NCI-H1105 treated with DMSO at 0.1 percent for 48 hours (cell line): ENCODE measurements at regions not wholly inside any gene's neighbourhood (a gene's known extent, or its start where the extent isn't known, plus 50 kb on each side); places are given as distances from the start of the nearest gene placed in this dataset.
"Not testable (repeated sequence)": the region's sequence is repeated elsewhere in the genome, so short reads cannot be mapped to it uniquely, and the experiment has no call there.

Experiments used
- DNase-seq: peaks from one replicate; lab custom pipeline; 2025; lab: John Stamatoyannopoulos, UW

DNA sequence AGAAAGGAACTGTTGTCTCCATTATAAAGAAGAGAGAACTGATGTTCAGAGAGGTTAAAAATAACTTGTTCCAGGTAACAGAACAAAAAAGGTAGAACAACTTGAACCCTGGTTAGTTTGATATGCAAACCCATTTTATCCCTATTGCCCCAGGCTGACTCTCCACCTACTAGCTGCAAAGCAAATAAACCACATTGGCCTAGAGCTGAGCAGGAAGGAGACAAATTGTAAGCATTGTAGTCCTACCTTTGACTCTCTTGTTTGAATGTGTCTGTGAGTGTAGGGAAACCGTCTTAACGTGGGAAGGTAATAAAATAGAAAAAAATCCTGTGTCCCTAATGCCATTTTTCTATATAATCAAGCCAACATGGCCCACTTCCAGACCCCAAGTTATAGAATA is 126.4 kb downstream of the CCER1 start:
- no peak for DNase-seq

GRCh38 chr12:90827567-90827966 is 127.4 kb downstream of the CCER1 start:
- DNase-seq, result no peak

- DNase-seq, result no peak
Measured at GRCh38 chr12:90826036-90826435, 128.9 kb downstream of the CCER1 start.

DNA sequence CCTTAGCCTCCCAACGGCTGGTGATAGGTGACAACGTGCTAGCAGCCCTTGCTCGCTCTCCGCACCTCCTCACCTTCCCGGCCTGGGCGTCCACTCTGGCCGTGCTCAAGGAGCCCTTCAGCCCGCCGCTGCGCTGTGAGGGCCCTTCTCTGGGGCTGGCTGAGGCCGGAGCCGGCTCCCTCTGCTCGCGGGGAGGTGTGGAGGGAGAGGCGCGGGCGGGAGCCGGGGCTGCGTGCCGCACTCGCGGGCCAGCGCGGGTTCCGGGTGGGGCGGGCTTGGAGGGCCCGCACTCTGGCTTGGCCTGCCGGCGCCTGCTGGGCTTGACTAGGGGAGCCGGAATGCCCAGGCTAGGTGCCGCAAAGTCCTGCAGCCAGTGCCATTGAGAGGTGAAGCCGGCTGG is 131.1 kb downstream of the CCER1 start:
- no peak for DNase-seq

- DNase-seq, result no peak
Measured at GRCh38 chr12:90819709-90820108, 135.3 kb downstream of the CCER1 start.

DNA sequence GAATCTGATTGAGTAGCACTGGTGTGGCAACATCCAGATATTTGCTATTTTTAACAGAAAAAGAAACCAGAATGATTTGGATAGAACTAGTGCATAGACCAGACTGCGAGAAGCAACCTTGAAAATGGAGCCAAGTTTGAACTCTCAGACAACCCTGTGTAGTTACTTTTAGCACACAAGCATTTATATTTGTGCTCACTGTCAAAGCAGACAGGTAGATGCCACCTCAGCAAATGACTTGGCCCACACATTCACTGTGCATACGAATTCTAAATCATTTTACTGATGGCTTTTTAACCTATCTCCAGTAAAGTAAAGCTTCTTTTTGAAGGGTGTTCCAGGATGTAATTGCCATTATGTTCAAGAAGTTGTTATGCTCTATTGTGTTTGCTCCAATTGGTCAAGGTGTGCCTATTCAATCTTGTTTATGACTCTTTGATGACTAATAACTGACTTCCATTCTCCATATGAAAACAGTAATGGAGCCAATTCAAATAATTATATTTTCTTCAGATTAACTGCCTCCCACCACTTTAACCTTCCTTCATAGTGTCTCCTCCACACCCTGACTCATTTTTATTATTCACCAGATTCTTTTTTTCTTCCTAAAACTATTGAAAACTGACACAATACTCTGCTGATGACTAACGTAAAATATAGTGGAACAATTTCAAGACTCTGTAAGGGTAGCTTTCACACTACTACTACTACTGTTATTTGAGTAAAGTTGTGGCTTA is 138.5 kb downstream of the CCER1 start:
- DNase-seq, result peak; percentile 68

DNA sequence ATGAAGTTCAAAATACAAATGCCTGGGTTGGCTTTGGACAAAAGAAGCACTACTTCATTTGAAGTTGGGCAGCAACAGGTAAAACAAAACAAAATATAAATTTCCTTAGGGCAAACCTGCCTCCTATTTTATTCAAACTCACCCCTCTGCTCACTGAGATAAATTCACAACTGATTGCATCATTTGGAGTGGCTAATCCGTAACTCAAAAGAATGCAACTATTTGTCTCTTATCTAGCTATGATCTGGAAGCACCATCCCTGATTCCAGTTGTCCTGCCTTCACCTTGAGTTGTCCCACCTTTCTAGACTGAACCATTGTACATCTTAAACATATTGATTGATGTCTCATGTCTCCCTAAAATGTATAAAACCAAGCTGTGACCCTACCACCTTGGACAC is 145.0 kb downstream of the CCER1 start:
- DNase-seq, result no peak

- DNase-seq, result no peak
Measured at GRCh38 chr12:90808568-90808967, 146.4 kb downstream of the CCER1 start.

DNA sequence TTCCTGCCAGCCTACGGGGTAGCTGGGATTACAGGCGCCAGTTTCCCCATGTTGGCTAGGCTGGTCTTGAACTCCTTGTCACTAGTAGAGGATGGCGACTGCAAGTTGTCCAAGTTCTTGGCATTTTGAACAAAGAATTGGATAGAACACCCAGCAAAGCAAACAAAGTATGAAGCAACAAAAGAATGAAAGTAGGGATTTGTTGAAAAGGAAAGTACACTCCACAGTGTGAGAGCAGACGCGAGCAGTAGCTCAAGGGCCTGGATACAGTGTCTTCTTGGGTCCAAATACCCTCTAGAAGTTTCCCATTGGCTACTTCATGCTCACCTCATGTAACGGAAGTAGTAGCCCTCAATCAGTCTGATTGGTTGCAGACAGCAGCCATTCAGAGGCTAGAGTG is 152.2 kb downstream of the CCER1 start:
- no peak for DNase-seq

GRCh38 chr12:90801776-90802175 is 153.2 kb downstream of the CCER1 start:
- DNase-seq, result no peak

DNA sequence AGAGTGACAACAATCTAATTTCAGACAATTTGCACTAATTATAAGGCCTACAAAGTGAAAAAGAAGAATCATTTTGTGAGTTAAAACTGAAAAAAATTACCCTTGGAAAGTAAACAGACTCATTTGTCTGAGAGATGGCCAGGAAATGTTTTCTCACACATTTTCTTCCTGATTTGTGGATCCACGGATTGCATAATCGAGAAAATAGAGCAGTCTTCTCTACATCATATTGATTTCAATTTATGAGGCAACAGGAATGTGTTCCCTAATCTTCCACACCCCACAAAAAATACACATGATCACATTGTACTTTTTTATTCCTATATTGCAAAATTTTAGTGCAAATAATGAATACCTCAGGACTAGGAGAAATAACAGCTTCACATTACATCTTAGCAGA is 160.8 kb downstream of the CCER1 start:
- DNase-seq, result no peak

DNA sequence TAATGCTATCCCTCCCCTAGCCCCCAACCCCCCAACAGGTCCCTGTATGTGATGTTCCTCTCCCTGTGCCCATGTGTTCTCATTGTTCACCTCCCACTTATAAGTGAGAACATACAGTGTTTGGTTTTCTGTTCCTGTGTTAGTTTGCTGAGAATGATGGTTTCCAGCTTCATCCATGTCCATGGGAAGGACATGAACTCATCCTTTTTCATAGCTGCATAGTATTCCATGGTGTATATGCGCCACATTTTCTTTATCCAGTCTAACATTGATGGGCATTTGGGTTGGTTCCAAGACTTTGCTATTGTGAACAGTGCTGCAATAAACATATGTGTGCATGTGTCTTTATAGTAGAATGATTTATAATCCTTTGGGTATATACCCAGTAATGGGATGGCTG is 162.3 kb downstream of the CCER1 start:
- DNase-seq, result not testable (repeated sequence)

- DNase-seq, result no peak
Measured at GRCh38 chr12:90791445-90791844, 163.5 kb downstream of the CCER1 start.

- no peak for DNase-seq
Measured at GRCh38 chr12:90790747-90791146, 164.2 kb downstream of the CCER1 start.

DNA sequence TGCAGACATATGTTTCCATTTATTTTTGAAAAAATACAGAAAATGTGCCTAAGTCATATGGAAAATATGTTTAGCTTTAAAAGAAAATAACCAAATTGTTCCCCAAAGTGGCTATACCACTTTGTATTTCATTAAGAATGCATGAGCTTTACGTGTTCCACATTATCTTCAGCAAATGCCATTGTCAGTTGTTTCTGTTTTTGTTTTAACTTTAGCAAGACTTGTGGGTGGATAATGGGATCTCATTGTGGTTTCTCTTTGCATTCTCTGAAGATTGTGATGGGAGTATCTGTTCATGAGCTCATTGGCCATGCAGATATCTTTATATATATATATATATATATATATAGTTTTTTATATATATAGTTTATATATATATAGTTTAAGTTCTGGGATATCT is 181.5 kb downstream of the CCER1 start:
- no peak for DNase-seq

DNA sequence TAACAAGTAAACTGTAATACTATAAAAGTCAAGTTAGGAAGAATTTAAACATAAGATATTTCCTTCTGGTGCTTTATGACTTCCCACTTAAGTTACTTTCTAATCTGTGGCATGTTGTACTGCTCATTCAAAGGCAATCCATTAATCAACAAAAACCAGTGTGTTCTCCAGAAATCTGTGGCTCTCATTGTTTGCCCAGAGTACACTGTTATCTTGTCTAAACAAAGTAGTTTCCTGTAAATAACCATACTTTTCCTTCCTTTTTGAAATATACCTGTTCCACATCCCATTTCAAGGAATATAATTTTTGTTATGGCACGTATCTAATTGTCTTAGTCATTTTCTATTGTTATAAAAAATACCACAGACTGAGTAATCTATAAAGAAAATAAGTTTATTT is 184.1 kb downstream of the CCER1 start:
- DNase-seq, result no peak

- no peak for DNase-seq
Measured at GRCh38 chr12:90757957-90758356, 197.0 kb downstream of the CCER1 start.

DNA sequence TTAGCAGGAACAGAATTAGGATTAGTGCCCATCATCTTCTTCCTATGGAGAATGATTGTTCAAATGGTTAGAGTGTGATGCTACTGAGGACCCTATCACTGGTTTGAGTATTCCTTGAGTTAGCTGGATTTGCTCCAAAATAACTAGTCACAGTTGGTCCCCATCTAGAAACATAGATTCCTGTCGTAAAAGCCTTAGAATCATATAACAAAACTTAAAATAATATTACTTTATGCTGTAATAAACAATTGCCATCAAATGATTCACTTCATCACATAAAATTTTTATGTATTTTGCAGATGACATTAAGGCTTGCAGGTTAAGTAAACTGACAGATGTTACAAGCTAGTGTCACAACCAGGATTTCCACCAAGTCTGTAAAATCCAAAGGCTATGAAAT is 209.8 kb downstream of the CCER1 start:
- no peak for DNase-seq

DNA sequence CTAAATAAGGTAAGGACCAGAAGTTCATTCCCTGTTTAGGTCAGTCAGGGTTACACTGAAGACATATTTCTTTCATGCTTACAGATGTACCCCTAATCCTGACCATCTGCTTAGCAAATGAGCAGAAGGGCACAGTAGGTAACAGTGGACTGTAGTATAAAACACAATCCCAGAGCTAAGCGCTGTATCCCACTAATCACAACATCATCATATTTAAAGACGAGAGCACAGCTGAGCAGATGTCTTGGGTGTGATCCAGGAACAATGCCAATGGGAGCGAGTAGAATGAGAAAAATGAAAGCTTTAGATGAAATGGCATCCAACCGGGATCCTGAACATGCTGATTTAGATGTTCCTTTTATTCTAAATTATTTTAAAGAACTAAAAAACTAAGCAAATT is 213.4 kb downstream of the CCER1 start:
- DNase-seq, result no peak

DNA sequence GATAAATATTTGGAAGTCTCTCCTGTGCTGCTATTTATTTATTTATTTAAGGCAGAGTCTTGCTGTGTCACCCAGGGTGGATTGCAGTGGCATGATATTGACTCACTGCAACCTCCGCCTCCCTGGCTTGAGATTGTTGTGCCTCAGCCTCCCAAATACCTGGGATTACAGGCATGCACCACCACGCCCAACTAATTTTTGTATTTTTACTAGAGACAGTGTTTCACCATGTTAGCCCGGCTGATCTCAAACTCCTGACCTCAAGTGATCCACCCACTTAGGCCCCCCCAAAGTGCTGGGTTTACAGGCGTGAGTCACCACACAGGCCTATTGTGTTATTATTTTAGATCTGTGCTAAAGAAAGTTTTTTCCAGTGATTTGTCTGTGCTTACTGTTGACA is 225.2 kb downstream of the CCER1 start:
- no peak for DNase-seq

DNA sequence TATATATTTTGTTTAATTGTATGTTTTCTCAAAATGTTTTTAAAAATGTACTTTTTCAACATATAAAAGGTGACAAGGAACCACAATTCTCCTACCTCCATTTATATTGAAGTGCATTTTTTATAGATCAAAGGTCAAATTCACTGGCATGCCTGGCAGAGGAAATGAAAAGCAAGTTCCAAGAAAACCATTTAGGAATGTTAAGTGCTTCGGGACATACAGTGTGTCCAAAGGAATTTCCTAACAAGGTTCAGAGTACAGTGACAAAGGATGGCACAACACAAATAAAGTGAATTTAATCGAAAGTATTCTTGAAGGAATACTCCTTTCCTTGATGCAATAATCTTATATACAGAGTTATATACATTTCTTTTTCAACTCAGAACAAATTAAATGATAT is 242.3 kb downstream of the CCER1 start:
- DNase-seq, result no peak

GRCh38 chr12:90710711-90711110 is 244.3 kb downstream of the CCER1 start:
- DNase-seq, result no peak

DNA sequence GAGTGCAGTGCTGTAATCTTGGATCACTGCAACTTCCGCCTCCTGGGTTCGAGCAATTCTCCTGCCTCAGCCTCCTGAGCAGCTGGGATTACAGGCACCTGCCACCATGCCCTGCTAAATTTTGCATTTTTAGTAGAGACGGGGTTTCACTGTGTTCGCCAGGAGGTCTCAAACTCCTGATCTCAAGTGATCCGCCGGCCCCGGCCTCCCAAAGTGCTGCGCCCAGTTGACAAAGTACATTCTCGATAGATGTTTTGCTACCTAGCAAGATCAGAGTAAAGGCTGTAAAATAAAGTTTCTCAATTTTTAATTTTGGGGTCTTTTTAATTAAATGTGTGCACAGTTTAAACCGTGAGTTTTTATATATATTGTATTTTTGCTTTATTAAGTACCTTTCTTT is 248.9 kb downstream of the CCER1 start:
- no peak for DNase-seq

DNA sequence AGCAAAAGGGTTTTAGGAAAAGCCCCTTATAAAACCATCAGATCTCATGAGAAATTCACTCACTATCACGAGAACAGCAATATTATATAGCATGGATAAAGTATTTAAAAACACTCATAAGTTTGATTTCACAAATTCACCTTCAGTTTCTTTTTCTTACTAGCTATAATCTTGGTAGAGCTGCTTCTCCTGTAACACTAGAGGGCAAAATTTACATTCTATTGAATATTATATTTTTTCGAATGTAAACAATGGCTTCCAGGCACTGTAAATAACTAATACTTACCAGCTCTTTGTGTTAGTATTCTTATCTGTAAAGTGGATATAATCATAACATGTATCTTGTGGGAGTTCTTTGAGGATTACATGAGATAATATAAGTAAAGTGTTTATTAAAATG is 259.6 kb downstream of the CCER1 start:
- DNase-seq, result no peak

DNA sequence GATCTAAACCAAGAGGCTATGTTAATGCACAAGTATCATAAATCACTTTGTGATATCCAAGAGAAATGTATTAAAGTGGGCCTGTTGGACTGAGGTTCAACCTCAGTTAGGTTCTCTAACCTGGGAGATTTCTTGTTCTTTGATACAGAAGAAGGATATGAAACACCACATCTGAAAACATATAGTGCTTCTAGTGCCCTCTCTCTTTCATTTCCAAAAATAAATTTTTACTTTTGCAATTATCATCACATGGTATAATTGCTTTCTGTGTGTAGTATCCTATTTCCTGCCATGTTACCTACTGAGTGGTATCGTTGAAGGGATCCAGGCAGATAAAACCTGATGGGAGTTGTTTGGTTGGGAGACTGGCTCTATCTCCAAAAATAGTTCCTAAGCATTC is 264.9 kb downstream of the CCER1 start:
- no peak for DNase-seq
